Activated CD8-positive, alpha-beta T cell treated with anti-CD3 and anti-CD28 coated beads for 36 hours (primary cell): ENCODE measurements at regions not wholly inside any gene's neighbourhood (a gene's known extent, or its start where the extent isn't known, plus 50 kb on each side); places are given as distances from the start of the nearest gene placed in this dataset.
A peak's percentile ranks its signal among the peaks of the same experiment; 100 is the strongest.

ENCODE experiments used
- ATAC-seq: fragments of 200-7000 bp; cut with Tn5 transposase; one replicate; pipeline ENCODE4 v1.10.0; 2021; ENCODE audit warnings: mild to moderate bottlenecking, moderate library complexity
- CTCF ChIA-PET: fragments of 350-600 bp; sonication (Branson Sonifier 250); formaldehyde crosslinking; loops from one replicate; lab custom pipeline; 2021; ENCODE audit warnings: antibody characterized with exemption; lab: Charles Lee
- POLR2A ChIA-PET: fragments of 350-600 bp; sonication (Branson Sonifier 250); formaldehyde crosslinking; loops from one replicate; lab custom pipeline; 2021; ENCODE audit warnings: antibody characterized with exemption; lab: Charles Lee
- DNase-seq: peaks from one replicate; pipeline ENCODE4 v3.0.0-alpha.2; 2020
- H3K27ac Mint-ChIP-seq: one replicate; pipeline ENCODE4 v1.8.0; 2021; ENCODE audit warnings: mild to moderate bottlenecking, mixed read lengths
- H3K27me3 Mint-ChIP-seq: one replicate; pipeline ENCODE4 v1.8.0; 2021; ENCODE audit warnings: mixed read lengths
- H3K36me3 Mint-ChIP-seq: one replicate; pipeline ENCODE4 v1.8.0; 2021; ENCODE audit warnings: low read depth, mixed read lengths
- H3K4me1 Mint-ChIP-seq: one replicate; pipeline ENCODE4 v1.8.0; 2021; ENCODE audit warnings: low read depth, mixed read lengths
- H3K4me3 Mint-ChIP-seq: one replicate; pipeline ENCODE4 v1.8.0; 2021; ENCODE audit warnings: mild to moderate bottlenecking, moderate library complexity, mixed read lengths
- H3K9me3 Mint-ChIP-seq: one replicate; pipeline ENCODE4 v1.8.0; 2021; ENCODE audit warnings: mixed read lengths
- intact Hi-C: fragments of 100-400 bp; cut with micrococcal nuclease; formaldehyde crosslinking; loops from one replicate; pipeline ENCODE4 v1.10.0; 2022
- TF ChIP-seq, protein P1 (sequence below): fragments of 200-600 bp; IDR thresholded peaks from one replicate; pipeline ENCODE4 v1.8.0; 2022; ENCODE audit warnings: antibody characterized with exemption, mild to moderate bottlenecking

DNA sequence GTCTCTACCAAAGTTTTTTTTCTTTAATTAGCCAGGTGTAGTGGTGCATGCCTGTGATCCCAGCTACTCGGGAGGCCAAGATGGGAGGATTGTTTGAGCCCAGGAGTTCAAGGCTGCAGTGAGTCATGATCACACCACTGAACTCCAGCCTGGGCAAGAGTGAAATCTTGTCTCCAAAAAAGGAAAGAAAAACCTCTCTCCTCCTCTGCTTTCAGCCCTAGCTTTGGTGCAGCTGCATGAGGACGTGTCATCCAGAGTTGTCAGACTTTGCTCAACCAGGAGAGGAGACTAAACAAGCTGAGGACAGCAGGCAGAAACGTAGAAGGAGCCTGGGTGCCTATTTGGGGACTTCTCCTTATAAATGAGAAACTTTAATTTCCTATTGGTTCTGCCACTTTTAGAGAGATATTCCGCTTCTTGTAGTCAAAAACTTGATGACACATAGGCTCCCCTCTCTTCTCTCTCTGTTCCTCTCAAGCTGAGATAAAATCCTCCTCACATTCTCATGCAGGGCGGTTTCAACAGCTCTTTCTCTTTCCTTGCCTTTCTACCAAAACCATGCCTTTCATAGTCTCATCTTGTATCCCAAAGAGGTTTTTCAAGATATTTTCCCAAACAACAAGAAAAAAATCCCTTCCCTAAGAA, 205.4 kb downstream of the ARHGAP12 start:
- intact Hi-C loops, result no loop called here
- ChIA-PET CTCF (interaction anchor here (0.6 kb wide), 1 partner anchor 559 kb away, joined by 3 read pairs; no protein-coding TSS in a partner anchor), POLR2A (no interaction called here)
- Mint-ChIP-seq H3K27ac (no peak overlapping the region), H3K9me3 (no peaks in the 10 kb centered on the region), H3K4me1 (no peaks in the 10 kb centered on the region), H3K27me3 (no peaks in the 10 kb centered on the region), H3K36me3 (no peaks in the 10 kb centered on the region), H3K4me3 (no peak overlapping the region)
- TF ChIP-seq, protein P1, sequence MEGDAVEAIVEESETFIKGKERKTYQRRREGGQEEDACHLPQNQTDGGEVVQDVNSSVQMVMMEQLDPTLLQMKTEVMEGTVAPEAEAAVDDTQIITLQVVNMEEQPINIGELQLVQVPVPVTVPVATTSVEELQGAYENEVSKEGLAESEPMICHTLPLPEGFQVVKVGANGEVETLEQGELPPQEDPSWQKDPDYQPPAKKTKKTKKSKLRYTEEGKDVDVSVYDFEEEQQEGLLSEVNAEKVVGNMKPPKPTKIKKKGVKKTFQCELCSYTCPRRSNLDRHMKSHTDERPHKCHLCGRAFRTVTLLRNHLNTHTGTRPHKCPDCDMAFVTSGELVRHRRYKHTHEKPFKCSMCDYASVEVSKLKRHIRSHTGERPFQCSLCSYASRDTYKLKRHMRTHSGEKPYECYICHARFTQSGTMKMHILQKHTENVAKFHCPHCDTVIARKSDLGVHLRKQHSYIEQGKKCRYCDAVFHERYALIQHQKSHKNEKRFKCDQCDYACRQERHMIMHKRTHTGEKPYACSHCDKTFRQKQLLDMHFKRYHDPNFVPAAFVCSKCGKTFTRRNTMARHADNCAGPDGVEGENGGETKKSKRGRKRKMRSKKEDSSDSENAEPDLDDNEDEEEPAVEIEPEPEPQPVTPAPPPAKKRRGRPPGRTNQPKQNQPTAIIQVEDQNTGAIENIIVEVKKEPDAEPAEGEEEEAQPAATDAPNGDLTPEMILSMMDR, result no peak
- DNase-seq (no peak), ATAC-seq (peak; percentile 30)

- Mint-ChIP-seq H3K9me3 (no peaks in the 10 kb centered on the region), H3K36me3 (no peaks in the 10 kb centered on the region), H3K27ac (no peak overlapping the region), H3K4me1 (no peaks in the 10 kb centered on the region), H3K27me3 (no peaks in the 10 kb centered on the region), H3K4me3 (no peak overlapping the region)
- no peak for ATAC-seq
- TF ChIP-seq, protein P1, result no peak
- CTCF ChIA-PET, result interaction anchor here (1.2 kb wide), 1 partner anchor 13 kb away, joined by 3 read pairs; no protein-coding TSS in a partner anchor
- intact Hi-C loops, result no loop called here
- no peak for DNase-seq
- POLR2A ChIA-PET, result no interaction called here
Observed at GRCh38 chr10:31721096-31721495, 207.5 kb downstream of the ARHGAP12 start.

DNA sequence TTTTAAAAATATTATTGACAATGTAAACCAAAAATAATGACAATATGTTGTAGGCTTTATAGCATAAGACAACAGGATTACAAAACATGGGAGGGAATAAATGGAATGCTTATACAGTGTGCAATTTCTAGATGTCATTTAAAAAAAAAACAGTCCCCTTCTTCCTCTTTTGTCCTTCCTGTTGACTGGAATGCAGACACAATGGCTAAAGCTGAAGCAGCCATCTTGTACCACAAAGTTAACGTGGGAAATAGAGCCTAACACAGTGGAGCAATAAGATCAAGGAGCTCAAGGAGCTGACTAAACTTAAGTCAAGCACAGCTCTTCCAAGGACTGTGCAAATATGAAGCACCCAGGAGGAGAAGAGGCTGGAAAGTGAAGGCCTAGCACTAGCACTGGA, 208.1 kb downstream of the ARHGAP12 start:
- Mint-ChIP-seq H3K36me3 (no peaks in the 10 kb centered on the region), H3K27me3 (no peaks in the 10 kb centered on the region), H3K9me3 (no peaks in the 10 kb centered on the region), H3K27ac (no peak overlapping the region), H3K4me3 (no peak overlapping the region), H3K4me1 (no peaks in the 10 kb centered on the region)
- ChIA-PET POLR2A (no interaction called here), CTCF (interaction anchor here (1.2 kb wide), 1 partner anchor 13 kb away, joined by 3 read pairs; no protein-coding TSS in a partner anchor)
- ATAC-seq (no peak), DNase-seq (no peak)
- TF ChIP-seq, protein P1, result no peak
- intact Hi-C loops, result no loop called here

GRCh38 chr10:31709476-31709875, 219.2 kb downstream of the ARHGAP12 start:
- Mint-ChIP-seq H3K27ac (no peak overlapping the region), H3K4me1 (peaks cover 19% of the 10 kb centered on the region), H3K36me3 (peaks cover 5% of the 10 kb centered on the region), H3K4me3 (no peak overlapping the region), H3K9me3 (peaks cover 20% of the 10 kb centered on the region), H3K27me3 (no peaks in the 10 kb centered on the region)
- TF ChIP-seq, protein P1, result no peak
- DNase-seq, result no peak
- ChIA-PET POLR2A (no interaction called here), CTCF (interaction anchor here (1.1 to 3.6 kb wide), 2 partner anchors 58 to 61 kb away, joined by 3 to 13 read pairs; no protein-coding TSS in a partner anchor)
- no peak for ATAC-seq
- intact Hi-C loops, result loop anchor here (5.0 kb wide), 1 partner anchor 38 kb away; no protein-coding TSS in a partner anchor

DNA sequence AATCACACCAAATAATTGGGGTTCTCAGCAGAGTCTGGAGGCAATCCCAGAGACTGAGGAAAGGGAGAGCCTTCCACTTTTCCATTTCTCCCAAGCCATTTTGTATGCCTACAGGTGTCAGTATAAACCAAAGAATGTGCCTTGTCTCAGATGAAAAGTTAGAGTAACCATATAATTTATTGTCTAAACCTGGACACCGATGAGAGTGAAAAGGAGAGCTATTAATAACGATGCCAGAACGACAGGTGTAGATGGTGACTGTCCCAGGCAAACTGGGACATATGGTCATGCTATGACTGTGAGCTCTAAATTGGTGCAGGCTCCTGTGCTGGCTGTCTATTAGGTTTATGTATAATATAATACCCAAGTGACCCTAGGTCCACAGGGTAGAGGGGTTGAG, 219.6 kb downstream of the ARHGAP12 start:
- POLR2A ChIA-PET, result no interaction called here

More for the DNA sequence above, 219.6 kb downstream of the ARHGAP12 start:
- H3K4me1 Mint-ChIP-seq, result peaks cover 19% of the 10 kb centered on the region
- peaks cover 5% of the 10 kb centered on the region for H3K36me3 Mint-ChIP-seq
- TF ChIP-seq, protein P1, result no peak
- ATAC-seq (no peak), DNase-seq (no peak)
- H3K9me3 Mint-ChIP-seq, result peaks cover 20% of the 10 kb centered on the region
- no peak overlapping the region for H3K4me3 Mint-ChIP-seq
- no peaks in the 10 kb centered on the region for H3K27me3 Mint-ChIP-seq
- H3K27ac Mint-ChIP-seq, result peak overlapping the region; percentile 44
- CTCF ChIA-PET, result interaction anchor here (1.0 to 3.6 kb wide), 3 partner anchors 59 to 64 kb away, joined by 3 to 13 read pairs (median 3); no protein-coding TSS in a partner anchor
- intact Hi-C loops, result loop anchor here (5.0 kb wide), 1 partner anchor 38 kb away; no protein-coding TSS in a partner anchor
